HG03342 (cell line): ENCODE measurements at regions not wholly inside any gene's neighbourhood (a gene's known extent, or its start where the extent isn't known, plus 50 kb on each side); places are given as distances from the start of the nearest gene placed in this dataset.
"Not testable (repeated sequence)": the region's sequence is repeated elsewhere in the genome, so short reads cannot be mapped to it uniquely, and the experiment has no call there.

Experiments
- ATAC-seq: cut with Tn5 transposase; IDR thresholded peaks from one replicate; pipeline ENCODE4 v1.9.1; 2021; ENCODE audit warnings: mild to moderate bottlenecking, moderate library complexity; ENCODE audit not compliant: unreplicated experiment

DNA sequence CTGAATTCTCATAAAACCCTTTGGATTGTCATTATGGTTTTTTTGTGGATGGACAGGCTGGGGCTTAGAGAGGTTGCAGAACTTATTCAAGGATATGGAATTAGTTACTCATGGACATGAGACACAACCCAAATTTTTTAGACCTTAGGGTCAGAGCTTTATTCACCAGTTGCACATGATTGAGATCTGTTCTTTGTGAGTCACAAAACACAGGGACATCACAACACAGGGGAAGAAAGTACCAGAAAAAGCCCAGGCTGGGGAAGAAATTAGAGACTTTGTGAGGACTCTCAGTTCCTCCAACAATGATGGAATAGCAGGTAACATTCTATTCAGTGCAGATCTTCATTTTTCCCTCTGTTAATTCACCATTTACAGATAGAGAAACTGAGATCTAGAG lies 602.4 kb upstream of the CPEB2 start:
- no peak for ATAC-seq

- no peak for ATAC-seq
Measured at GRCh38 chr4:14400307-14400706, 602.0 kb upstream of the CPEB2 start.

GRCh38 chr4:14403132-14403531 lies 599.1 kb upstream of the CPEB2 start:
- ATAC-seq = no peak

- no peak for ATAC-seq
Measured at GRCh38 chr4:14404730-14405129, 597.6 kb upstream of the CPEB2 start.

- ATAC-seq = no peak
Measured at GRCh38 chr4:14410516-14410915, 591.8 kb upstream of the CPEB2 start.

DNA sequence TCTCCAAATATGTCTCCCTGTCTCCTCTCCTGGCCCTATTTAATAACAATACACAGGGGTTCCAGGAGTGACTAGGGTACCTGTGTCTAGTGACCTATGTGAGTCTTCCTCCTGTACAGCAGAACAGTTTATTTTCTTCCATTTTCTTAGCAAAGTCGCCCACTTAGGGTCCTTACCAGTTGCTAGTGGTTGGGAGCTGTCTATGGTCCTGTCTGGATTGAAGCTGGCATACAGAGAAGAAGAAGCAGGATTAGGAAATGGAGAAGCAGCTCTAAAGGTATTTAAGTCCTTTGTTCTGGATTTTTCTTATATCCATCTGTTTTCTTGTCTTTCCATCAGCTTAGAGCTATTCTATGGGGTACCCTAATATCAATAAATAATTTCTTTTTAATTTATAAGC lies 587.1 kb upstream of the CPEB2 start:
- no peak for ATAC-seq

GRCh38 chr4:14419516-14419915 lies 582.8 kb upstream of the CPEB2 start:
- ATAC-seq = no peak

GRCh38 chr4:14426297-14426696 lies 576.0 kb upstream of the CPEB2 start:
- not testable (repeated sequence) for ATAC-seq

DNA sequence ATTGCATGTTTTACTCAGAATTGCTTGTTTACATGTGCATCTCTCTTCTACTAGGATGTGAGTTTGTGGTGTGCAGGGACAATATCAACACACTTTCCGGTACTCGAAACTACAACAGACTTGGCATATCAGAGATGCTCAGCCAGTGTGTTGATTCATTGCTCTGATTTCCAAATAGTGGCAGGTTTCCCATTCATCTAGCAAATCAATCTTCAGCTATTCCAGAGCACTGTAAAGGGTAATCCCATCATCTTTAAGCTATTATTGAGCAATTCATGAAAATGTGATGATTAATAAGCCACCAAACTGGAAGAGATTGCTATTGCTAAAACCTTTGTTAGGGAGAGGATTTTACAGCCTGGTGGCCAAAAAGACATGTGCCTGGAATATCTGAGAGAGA lies 574.2 kb upstream of the CPEB2 start:
- ATAC-seq = no peak

DNA sequence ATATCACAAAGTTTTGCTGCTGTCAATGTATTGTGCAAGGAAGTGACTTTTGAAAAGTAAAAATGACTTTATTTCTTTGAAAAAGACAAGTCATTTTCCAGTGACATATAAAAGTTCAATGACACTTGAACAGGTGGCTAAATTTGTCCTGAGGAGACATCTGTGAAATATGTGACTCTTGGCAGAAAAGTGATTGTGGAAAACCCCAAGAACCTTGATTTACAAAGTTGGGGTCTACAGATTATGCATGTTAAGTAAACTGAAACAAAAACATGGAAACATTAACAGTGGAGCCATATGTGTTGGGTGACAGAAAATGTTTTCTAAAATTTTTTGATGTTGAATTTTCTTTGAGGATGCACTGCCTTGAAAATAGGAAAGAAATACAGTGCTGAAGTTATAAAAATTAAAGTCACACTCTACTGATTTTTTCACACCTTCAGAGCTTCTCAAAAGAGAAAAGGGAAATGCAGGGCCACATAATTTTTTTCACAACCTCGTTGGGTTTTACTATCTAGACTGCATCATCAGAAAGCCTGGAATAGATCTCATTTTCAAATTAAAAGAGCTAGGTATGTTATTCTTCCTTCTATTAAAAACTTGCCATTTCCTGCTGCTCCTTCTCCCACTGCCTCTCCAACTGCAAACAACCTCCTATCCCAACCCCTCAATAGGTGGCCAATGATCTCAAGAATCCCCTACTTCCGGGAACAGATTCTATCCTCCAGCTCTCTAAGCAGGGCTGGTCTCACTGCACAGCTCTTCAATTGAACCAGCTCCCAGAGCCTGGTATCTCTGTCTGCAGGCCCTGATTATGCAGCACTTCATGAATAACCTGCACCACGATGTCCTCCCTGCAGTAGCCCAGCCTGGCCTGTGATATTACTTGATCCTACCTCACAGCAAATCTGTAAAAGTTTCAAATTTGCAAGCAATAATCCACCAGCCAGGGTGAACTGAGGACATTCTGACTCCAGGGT lies 570.8 kb upstream of the CPEB2 start:
- no peak for ATAC-seq

DNA sequence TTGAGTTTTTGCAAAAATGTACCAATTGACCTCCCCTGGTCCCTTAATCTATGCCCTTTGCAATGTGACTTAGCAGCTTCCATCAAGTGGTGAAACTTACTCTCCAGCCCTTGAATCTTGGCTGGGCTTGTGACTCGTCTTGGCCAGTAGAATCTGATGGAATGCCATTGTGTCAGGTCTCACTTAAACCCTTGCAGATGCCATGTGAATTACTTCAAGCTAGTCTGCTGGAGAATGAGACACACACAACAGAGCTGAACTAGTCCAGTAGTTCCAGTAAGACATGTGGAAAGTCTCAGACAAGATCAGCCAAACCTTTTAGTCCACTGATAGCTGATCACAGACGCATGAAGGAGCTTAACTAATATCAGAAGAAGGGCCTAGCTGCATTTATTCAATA lies 567.8 kb upstream of the CPEB2 start:
- ATAC-seq = no peak

DNA sequence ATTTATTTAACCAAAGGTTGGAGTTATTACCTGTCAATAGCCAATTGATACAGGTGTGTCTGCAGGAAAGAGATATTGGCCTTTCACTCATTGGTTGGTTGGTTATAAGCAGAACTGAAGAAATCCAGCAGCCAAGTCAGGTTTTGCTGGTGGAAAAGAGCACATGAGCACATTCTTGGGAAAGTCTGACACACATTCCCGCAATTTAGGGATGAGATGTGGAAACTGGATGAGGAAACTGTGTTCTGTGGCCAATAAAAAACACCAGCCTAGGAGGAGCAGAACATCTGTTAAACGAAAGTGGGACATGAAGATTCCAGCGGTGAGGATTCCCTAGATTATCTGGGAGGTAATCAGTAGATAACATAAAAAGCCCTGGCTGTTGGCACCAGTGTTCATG lies 567.4 kb upstream of the CPEB2 start:
- ATAC-seq = no peak

- ATAC-seq = no peak
Measured at GRCh38 chr4:14441561-14441960, 560.7 kb upstream of the CPEB2 start.

DNA sequence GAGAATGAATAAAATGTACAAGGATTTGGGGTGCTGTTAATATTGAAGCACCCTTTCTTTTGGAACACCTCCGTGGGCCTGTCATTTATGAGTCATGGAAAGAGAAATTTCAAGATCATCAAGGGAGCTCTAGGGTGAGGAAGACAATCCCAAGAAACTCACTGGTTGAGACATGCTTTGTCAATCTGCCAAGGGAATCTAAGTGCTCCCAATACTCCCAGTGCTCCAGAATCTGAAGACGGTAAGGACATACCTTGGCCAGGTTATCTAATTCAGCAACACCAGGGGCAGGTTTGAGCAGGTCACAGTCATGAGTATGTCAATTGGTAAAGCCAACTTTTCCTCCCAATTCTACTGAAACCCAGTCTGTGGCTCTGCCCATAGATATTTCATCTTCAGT lies 556.4 kb upstream of the CPEB2 start:
- no peak for ATAC-seq

DNA sequence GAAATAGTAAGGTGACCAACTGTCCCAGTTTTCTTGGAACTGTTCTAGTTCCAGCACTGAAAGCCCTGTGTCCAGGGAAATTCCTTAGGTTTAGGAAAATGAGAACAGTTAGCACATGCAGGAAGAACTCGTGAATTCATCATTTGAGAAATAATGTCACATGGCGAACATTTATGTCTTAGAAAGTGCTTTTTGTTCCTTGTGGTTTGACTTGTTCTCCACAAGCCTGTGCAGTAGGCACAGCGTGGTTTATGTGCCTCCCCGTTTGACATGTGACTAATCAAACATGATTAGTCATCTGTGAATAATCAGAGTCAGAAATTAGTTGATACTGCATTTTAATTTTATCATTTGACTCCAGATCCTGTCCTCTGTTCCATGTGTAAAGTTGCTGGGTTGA lies 556.0 kb upstream of the CPEB2 start:
- ATAC-seq = no peak

- ATAC-seq = no peak
Measured at GRCh38 chr4:14446904-14447303, 555.4 kb upstream of the CPEB2 start.

DNA sequence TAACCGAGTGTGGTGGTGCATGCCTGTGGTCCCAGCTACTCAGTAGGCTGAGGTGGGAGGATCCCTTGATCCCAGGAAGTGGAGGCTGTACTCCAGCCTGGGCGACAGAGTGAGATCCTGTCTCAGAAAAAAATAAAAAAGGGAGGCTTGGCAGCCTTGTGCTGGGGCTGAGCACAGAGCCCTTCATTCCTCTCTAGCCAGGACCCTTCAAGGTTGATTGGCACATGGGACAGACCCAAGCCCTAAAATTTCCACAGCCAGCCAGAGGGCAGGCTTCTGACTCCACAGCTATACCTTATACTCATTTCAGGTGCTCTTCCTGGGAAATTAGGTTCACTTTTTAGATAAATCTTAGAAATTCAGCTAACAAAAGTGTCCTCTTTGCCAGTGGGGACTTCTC lies 553.0 kb upstream of the CPEB2 start:
- no peak for ATAC-seq

DNA sequence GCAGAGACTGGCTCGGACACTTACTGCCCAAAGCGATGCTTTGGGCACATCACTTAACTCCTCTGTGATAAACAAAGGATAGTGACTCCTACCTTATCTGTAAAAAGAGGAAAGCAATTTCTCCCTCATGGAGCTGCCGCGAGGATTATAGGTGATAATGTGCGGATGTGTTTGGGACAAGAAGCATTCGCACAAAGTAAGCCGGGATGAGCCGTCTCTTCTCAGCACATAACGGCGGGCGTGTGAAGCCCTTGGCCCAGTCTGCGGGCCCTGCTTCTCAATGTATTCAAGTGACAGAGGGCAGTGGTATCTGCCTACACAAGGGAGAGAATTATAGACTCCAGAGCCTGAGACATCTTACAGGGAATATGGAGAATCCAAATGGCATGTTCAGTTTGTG lies 550.3 kb upstream of the CPEB2 start:
- no peak for ATAC-seq

DNA sequence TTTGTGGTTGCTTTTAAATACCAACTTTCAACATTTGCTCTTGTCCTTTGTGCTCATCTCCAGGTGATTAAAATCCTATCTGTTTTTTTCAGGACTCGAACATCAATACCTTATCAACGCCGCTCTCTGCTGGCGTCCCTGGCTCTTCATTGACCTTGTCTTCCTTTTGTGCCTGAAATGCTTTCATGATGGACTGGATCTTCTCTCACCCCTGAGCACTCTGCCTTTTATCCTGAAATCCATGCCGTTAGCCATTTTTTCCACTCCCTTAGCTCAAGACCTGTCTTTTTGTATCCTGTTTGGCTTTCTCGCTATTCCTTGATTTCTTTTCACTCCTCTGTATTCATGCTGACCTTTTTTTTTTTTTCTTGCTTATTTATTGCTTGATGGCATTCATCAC lies 549.5 kb upstream of the CPEB2 start:
- no peak for ATAC-seq

DNA sequence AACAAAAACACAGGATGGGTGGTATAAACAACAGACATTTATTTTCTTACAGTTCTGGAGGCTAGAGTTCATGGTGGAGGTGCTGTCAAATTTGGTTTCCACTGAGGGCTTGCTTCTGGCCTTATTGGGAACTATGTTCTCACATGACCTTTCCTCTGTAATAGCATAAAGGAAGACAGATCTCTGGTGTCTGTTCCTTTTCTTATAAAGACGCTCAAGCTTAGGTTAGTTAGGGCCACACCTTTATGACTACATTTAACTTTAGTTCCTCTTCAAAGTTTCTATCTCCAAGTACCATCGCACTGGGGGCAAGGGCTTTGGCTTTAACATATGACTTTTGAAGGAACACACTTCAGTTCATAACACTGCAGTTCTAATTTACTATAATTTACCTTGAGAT lies 543.8 kb upstream of the CPEB2 start:
- ATAC-seq = no peak

DNA sequence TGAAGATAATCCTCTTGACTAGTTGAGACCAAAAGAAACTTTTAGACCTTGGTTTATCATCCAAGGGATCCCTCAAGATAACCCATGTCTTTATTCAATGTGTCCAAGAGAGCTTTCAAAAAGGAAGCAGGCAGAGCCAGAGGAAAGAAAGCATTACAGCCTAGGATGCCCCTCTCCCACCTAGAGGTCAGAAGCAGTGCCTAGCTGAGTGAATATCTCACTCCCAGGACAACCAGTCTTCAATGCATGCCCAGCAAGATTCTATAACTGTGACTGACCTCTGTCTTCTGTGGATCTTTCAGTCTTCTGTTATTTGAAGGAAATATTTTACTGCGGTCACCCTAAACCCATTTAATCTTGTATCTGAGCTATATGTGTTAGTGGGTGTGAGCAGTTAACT lies 537.2 kb upstream of the CPEB2 start:
- ATAC-seq = no peak

- ATAC-seq = no peak
Measured at GRCh38 chr4:14465507-14465906, 536.8 kb upstream of the CPEB2 start.

- ATAC-seq = no peak
Measured at GRCh38 chr4:14478504-14478903, 523.8 kb upstream of the CPEB2 start.
